DMS53 treated with DMSO at 0.1 percent for 48 hours (cell line): ENCODE measurements at regions not wholly inside any gene's neighbourhood (a gene's known extent, or its start where the extent isn't known, plus 50 kb on each side); places are given as distances from the start of the nearest gene placed in this dataset.

ENCODE experiments used
- DNase-seq: peaks from one replicate; lab custom pipeline; 2025; ENCODE audit not compliant: unreplicated experiment; lab: John Stamatoyannopoulos, UW

DNA sequence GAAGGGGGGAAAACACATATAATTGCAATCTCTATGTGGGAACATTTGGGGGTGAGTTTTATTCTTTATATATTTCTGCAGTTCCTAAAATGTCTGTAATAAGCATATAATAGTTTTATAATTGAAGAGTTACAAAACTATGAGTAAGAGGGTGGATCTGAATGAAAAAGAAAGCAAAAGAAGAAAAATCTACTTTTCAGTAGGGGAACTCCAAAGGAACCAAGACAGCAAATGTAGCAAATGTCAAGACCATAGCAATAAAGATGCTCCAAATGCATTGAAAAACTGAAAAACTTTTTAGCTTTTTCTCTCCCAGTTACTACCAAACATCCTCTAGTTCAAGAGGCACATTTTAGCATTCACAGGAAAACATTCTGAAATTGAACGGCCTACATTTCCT lies 434.8 kb downstream of the LMO4 start:
- no peak for DNase-seq

DNA sequence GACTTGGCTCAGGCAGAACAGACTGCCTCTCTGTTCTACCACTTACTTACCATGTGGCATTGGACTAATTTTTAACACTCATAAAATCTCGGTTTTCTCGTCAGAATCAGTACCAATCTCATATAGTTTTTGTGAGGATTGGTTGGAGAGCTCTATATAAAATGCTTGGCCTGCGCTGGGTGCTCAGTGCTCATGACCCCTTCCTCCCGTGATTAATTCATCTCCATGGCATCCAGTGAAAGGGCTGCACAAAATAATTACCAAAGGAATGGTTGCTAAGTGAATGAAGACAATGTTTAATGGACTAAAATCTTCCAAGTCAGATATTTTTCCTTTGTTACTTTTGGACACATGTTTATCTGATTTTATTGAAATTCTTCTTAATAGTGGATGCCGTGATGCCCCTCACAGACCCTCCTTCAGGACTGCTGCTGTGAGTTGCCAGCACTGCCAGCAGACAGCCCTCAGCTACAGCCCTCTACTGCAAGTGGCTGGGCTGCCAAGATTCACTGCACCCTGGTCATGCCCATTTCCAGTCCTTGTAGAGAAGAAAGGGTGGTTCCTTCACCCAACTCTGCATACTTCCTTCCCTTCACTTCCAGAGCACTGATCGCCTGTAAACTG lies 436.5 kb downstream of the LMO4 start:
- DNase-seq = no peak

DNA sequence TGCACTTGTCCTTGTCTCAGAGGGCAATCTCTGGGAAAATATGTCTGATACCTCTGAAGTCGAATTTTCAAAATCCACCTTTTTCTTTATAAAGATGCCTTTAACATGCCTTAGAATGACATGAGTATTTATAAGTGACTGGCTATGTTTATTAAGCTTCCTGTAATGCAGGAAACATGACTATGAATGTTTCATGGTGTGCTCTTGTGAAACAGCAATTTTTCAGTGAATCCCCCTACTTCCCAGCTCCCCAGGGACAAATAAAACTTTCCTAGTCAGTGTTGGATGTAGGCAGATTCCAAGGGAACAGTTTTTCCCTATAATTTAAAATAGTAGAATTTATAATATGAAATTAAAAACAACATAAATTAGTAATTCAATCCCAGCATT lies 437.0 kb downstream of the LMO4 start:
- DNase-seq = no peak

DNA sequence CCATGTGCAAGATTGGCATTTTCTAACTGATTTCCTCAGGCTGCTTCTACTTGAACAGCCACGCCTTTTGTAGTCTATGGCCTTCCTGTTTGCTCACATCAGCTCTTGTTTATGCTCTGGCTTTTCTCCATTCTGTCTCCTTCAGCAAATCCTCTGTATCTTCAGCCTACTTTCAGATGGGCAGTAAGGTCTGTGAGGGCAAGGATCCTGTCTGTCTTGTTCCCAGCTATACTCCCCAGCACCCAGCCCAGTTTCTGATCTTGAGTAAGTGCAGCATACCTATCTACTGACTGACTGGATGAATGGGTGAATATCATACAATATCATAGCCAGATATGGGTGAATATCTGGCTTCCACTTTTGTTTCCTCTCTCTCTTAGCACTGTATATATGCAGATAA lies 438.1 kb downstream of the LMO4 start:
- no peak for DNase-seq

DNA sequence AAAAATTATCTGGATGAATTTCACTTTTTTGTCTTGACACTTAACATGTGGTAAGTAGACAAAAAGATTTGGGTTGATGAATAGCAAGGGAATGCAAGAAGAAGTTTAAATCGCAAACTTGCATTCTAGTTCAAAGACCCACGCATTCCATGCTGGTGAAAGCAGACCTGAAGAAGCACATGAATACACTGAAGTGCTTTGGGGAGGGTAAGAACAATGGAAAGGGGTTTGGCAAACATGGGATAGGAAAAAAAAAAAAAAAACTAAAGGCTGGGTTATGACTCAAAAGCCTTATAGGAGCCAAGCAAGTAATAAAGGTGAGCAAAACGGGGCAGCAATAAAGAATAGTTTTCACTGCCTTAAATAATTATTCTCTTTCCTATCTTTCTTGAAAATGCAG lies 450.2 kb downstream of the LMO4 start:
- DNase-seq = no peak

DNA sequence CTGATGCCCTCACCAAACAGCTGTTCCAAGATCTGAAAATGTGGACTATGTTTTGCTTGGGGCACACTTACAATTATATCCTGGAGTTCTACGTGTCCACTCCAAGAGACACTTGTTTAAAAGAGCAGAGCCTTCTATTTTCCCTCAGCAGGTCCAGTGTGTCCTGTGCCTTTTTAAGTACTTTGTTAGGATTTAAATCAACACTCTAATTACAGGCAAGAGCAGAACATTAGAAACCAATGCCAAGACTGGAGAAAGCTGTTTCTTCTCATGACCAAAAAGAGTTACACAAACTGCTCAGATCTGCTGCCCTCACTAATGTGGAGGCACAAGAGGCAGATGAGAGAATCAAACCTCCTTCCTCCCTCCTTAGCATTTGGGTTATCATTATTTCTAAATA lies 452.9 kb downstream of the LMO4 start:
- DNase-seq = no peak

DNA sequence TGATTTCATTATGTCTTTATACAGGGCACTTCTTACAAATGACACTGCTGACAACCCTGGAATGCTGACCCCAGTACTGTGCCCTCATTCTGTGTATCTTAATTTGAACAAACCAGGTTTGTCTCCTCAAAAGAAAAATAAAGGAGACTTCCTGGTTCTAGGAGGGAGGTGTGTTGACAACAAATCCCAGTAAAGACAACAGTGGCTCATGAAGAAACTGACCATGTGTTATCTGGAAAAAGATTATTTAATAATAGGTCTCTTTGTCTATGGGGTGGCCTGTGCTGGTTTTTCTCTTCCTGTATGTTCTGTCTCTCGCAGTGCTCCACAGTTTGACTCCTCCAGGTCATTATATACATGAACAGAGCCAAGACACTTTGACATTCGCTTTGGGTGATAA lies 454.6 kb downstream of the LMO4 start:
- no peak for DNase-seq

DNA sequence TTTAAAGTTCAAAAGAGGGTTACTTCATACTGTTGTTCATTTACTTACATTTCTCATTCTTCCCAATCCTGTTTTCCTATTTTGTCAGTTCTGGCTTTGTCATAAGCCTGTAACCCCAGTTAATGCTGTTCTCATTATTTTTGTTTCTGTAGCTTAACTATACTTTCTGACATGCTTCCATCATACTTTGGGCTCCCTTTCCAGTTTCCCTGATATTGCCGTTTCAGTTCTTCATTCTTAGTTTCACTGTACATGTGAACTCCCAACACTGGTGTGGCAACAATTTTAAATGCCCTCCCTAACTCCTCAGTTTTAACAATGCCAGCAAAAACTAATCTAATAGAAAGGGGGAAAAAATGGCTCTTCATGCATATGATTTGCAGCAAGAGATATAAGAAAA lies 456.7 kb downstream of the LMO4 start:
- no peak for DNase-seq

DNA sequence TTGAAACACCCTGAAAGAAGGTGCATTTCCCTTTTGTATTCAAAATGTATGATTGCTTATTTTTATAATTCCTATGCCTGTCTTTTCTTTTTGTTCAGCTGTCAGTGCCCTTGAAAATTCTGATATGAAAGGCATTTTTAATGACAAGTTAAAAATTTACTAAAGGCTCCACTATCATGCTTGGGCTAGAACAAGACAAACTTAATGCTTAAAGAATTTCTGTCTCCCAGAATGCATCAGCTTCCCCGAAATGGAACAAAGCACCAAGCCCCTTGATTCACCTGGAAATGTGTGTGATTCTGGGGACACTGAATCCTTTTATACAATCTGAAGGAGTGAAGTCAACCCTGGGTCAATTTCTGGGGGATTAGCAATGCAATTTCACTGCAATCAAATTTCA lies 457.5 kb downstream of the LMO4 start:
- DNase-seq = no peak

DNA sequence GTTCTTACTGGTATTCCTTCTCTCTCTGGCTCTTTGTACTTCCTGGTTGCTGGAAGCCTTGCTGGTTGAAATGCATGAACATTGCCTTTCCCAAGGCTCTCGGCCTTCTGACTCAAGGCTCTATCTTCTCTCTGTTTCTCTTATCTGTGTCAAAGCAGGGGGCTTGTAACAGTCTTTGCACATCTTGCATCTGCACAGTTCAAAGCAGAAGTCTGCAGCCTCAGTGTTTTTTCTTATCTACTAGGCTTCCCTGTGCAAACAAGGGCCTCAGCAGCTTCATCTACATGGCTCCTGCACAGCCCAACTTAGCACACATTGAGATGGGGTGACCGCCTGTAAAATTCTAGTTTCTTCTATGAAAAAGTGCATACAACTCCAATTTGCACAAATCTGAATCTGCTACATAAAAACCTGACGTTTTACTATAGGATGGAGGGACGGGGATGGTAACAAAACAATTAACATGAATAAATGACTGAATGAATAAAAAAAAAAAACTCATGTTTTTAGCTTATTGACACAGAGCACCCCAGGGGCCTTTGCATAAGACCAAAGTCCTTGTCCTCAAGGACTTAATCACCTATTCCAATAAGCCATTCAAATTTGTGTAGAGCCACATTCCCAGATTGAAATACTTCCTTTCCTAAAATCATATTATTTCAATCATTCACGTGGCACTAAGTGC lies 458.3 kb downstream of the LMO4 start:
- no peak for DNase-seq

DNA sequence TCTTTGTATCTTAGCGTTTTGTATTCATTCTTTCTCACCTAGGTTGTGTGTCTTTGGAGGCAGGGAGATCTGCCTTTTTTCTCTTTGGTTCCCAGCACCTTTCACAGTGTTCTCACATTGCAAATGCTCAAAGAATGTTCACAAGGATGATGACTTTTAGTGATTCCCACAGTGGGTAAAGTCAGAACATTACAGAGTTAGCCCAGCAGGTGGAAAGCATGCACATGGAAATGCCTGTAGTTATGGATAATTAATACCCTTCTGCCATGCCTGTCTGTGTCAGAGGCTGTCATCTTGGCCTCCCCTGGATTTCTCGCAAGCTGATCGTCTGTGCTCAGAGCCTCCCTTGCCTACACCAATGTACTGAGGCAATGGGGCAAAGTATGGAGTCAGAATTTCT lies 458.9 kb downstream of the LMO4 start:
- DNase-seq = no peak

DNA sequence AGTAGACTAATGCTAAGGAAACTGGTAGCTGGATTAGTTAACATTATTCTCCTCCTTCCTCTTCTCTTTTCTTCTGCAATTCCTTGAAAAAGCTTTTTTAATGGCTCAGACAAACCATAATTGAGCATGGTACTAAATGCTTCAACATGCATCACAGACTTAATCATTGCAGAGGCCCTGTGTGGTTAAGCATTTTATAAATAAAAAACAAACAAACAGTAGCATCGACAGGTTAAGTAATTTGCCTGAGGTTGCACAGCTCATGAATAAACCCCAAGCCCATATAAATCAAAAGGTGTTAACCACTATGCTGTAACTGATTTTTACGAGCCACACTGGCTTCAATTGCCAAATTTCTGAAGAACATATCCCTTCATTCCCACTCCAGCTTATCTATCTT lies 462.1 kb downstream of the LMO4 start:
- no peak for DNase-seq

DNA sequence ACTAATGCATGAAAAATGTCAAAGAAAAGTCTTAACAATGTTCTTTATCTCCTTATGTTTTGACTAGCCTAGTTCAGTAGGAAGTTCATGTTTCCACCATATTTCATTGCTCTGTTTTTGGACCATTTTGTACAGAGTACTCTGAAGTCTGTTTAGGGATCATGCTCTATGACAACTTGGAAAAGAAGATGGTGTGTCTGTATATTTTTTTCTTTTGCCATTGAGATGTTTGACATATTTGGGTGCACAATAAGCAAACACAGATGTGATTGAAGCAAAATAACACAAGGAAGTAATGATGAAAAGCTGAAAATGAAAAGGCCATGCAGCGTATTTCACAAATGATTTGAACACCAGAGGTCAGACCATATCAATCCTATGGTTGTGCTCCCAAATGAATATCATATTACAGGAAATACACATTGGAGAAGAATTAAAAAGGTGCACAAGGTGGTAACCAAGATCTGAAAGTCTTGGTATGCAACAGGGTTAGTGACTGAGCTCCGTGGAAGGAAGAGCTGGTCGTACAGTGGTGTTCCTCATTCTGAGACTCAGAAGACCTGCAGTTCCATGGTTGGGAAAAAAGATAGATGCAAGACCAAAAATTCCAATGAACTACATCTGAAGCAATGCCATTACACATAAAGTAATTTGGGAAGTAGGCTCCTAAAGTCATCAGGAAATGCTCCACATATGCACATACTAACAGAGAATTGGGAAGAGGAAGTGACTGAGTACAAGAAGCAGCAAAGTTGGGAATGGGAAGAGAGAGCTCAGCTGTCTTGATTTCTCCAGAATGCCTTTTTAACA lies 463.5 kb downstream of the LMO4 start:
- DNase-seq = peak; percentile 45

DNA sequence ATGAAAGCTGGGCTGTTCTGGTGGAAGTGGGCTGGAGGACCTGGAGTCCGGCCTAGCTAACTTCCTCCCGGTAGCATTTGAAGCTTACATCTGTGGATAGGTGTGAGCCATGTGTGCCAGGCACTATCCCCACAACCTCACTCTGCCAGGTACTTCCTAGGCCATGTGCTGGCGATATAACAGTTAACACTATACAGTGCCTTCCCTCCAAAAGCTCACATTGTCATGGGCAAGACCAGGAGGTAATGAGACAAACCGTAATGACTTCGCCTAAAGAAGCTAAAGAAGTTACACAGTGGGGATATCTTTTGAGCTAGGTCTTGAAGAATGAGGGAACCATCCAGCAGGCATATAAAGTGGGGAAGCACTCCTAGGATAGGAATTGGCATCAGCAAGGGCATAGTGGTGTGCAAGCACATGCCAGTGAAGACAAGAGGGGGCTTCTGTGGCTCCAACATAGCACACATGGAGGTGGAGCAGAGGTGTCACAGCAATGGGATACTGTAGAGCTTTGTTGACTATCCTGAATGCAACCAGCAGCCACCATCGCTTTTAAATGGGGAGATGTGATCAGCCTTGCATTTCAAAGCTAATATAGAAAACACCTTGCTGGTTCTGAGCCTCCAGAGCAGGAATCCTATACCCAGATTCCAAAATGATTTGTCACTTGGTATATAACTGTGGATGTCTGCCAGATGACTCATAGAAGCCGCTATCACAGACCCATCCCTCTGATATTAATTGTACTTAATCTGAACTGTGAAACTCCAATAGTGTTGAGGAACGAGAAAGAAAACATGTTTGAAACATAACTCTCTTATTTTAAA lies 466.3 kb downstream of the LMO4 start:
- DNase-seq = peak; percentile 86

DNA sequence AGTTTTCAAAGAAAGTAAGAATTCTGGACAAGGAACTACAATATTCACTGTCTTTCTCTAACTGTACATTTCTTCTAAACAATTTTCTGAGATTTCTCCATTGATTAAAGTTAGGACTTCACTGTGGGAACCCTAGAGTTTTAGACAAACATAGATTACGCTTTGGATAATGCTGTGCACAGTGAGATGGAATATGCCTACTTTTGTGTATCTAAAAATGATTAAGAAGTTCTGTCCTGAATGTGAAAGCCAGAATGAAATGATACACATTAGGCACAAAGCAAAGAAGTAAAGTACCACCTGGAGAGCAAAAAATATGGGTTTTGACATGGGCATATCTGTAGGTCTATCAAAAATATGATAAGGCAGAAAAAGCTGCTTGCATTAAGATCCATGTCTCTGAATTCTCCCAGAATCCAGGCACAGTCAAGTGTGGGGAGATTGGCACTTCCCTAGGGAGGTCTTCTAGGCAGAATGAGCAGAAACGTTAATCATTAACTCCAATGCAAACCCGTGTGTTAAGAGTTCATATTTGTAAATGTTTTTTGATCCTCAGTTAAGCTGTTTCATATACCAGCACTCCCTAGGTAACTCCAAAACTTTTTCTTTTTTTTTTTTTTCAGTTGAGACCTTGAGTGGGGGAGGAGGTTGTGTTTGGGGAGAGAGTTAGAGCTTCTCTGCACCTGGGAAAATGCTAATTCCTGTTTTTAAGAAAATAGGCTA lies 467.1 kb downstream of the LMO4 start:
- peak; percentile 94 for DNase-seq

DNA sequence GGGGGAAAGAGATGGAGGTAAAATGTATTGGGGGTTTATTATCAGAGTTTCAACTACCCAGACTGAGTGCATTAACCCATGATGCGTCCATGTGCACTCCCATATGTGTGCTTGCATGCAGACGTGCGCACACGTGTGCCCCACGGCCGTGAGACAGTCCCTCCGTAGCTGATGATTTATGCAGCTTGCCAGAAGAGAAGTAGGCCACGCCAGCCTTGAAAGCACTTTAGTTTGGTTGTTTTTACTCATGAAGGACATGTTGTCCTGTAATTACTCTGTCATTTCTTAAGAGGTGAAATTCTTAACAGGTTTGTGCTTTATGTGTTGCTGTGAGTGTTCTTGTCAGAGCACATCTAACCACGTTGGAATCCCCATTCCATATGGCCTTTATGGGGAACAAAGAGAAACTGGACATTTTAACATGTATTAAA lies 467.8 kb downstream of the LMO4 start:
- DNase-seq = peak; percentile 25

DNA sequence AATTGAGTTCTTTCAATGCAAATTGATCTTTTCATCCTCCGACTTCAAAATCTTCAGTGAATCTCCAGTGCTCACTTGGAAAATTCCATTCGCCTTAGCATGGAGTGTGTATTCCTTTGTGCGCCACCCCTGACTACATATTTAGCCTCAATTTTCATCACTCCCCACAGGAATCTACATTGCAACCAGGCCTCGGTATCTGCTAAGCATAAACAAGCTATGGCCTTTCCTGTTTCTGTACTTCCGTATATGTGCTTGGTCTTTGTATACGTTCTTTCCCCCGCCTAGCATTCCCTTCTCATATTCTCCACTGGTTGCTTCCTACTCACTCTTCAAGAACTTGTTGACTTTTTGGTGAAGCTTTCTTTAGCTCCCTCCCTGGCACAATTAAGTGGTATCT lies 470.8 kb downstream of the LMO4 start:
- no peak for DNase-seq

DNA sequence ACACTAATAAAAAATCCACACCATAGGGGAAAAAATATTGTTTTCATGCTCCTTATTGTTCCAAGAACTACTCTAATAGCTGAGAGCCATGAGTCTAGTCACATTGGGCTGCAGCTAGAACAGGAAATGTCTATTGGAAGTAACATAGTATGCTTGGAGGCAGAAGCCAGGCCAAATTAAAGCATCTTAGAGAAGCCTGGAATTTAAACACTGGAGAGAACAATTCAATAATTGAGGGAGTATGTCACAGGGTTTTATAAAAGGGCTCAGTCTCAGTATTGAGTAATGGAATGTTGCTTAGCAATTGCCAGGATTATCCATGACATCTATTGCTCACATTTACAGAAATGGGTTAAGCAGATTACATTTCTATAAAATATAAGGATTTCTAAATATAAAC lies 471.3 kb downstream of the LMO4 start:
- no peak for DNase-seq

DNA sequence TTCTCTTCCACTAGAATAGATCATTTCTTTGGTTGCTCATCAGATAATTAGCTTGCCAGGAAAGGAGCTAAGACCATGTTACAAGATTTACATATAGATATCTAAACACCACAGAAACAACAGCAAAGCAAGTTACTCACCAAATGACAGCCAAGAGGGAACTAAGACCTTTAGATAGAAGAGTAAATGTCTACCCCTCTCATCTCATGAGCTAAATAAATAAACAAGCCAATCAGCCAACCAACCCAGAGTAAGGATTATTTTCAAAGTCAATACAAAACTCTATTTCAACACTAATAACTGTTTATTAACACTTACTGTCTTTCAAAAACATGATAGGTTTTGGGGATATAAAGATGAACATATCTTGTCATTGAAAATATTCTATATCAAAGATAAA lies 474.7 kb downstream of the LMO4 start:
- no peak for DNase-seq

DNA sequence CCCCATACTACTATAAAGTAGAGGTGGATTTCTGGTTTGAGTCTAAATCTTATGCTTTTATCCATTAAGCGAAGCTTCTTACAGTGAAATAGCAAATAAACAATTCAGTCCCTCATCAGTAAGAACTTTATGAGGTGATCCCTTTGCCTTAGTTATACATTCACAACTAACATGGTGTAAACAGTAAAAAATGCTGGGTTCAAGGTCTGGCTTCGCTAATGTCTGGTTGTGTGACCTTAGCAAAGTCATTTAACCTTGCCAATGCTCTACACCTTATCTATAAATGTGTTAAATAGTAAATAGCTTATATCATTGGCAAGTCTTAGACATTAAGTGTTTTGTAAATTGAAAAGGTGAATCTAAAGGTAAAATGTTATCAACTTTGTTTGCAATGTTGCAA lies 475.4 kb downstream of the LMO4 start:
- no peak for DNase-seq
